Stimulated activated CD4-positive, alpha-beta T cell treated with anti-CD3 and anti-CD28 coated beads, Interleukin-2, amount 100 ng/mL, for 48 hours (primary cell): ENCODE measurements at regions not wholly inside any gene's neighbourhood (a gene's known extent, or its start where the extent isn't known, plus 50 kb on each side); places are given as distances from the start of the nearest gene placed in this dataset.
A peak's percentile ranks its signal among the peaks of the same experiment; 100 is the strongest.
"Not testable (repeated sequence)": the region's sequence is repeated elsewhere in the genome, so short reads cannot be mapped to it uniquely, and the experiment has no call there.

Experiments used
- DNase-seq, 2 donors: peaks; one replicate each; pipeline ENCODE4 v3.0.0-alpha.2; 2020

GRCh38 chr22:26811647-26811992 is 154.2 kb downstream of the MIAT start:
- DNase-seq = no peak

- DNase-seq = no peak
These were observed 155.3 kb downstream of the MIAT start for GRCh38 chr22:26812731-26813130.

GRCh38 chr22:26816726-26817125 is 159.3 kb downstream of the MIAT start:
- no peak for DNase-seq

- no peak for DNase-seq
These were observed 160.5 kb downstream of the MIAT start for GRCh38 chr22:26817926-26818325.

GRCh38 chr22:26821854-26822253 is 164.5 kb downstream of the MIAT start:
- no peak for DNase-seq

- no peak for DNase-seq
These were observed 164.9 kb downstream of the MIAT start for GRCh38 chr22:26822313-26822712.

- no peak for DNase-seq
These were observed 166.6 kb downstream of the MIAT start for GRCh38 chr22:26823966-26824365.

GRCh38 chr22:26825960-26826935 is 168.9 kb downstream of the MIAT start:
- no peak for DNase-seq

GRCh38 chr22:26827611-26828010 is 170.2 kb downstream of the MIAT start:
- DNase-seq = no peak

GRCh38 chr22:26828311-26828710 is 170.9 kb downstream of the MIAT start:
- no peak for DNase-seq

- DNase-seq = no peak
These were observed 173.4 kb downstream of the MIAT start for GRCh38 chr22:26830837-26831236.

GRCh38 chr22:26835023-26835422 is 177.6 kb downstream of the MIAT start:
- no peak for DNase-seq

GRCh38 chr22:26835929-26836528 is 178.6 kb downstream of the MIAT start:
- peak; percentile 57 to 64 for DNase-seq

GRCh38 chr22:26837784-26838470 is 180.5 kb downstream of the MIAT start:
- DNase-seq = no peak

- DNase-seq = no peak
These were observed 181.1 kb downstream of the MIAT start for GRCh38 chr22:26838471-26838825.

GRCh38 chr22:26839216-26839615 is 181.8 kb downstream of the MIAT start:
- no peak for DNase-seq

GRCh38 chr22:26840770-26841169 is 183.4 kb downstream of the MIAT start:
- DNase-seq = not testable (repeated sequence)

GRCh38 chr22:26842103-26842502 is 184.7 kb downstream of the MIAT start:
- DNase-seq = no peak

GRCh38 chr22:26845021-26845743 is 187.8 kb downstream of the MIAT start:
- no peak for DNase-seq

- DNase-seq = no peak
These were observed 188.7 kb downstream of the MIAT start for GRCh38 chr22:26846076-26846475.

- no peak for DNase-seq
These were observed 189.3 kb downstream of the MIAT start for GRCh38 chr22:26846645-26847044.

- no peak for DNase-seq
These were observed 189.7 kb downstream of the MIAT start for GRCh38 chr22:26847046-26847445.

GRCh38 chr22:26847816-26848215 is 190.4 kb downstream of the MIAT start:
- no peak for DNase-seq
